ENCODE measurements at regions not wholly inside any gene's neighbourhood (a gene's known extent, or its start where the extent isn't known, plus 50 kb on each side); places are given as distances from the start of the nearest gene placed in this dataset.

DNA sequence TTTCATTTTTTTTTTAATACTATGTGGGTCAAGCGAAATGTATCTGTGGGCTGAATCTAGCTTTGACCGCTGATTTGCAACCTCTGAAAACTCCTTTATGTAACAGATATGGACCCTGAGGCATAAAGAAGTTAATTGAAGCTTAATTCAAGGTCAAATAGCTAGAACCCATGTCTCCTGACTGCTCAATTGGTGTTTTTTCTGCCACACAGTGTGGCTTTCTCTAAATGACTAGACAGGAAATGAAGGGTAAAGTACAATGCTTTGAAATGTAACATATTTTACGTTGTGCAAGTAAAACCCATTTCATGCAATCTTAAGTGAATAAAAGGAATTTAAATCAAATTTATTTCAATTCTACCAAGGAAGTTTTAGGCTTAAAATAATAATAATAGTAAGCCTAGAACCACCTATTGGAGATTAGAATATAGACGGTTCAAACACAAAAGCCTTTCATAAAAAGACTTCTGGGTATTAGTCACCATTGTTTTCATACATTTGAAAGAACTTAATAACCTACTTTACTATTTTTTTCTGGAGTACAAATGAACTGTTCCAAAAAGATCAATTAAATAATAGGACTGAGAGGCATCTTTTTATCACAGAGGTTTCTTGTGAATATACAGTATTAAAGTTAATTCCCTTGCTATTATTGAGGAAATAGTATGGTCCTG lies 279.8 kb downstream of the EPHA7 start:
- Histone ChIP-seq H3K4me2 (ENCODE audit: low read length) (no peak overlapping the region), H2AFZ (ENCODE audit: low read depth, low read length) (no peak overlapping the region), H3K9ac (ENCODE audit: low read length) (no peak overlapping the region), H3K9me2 (ENCODE audit: insufficient read depth, low read length) (no peaks in the 10 kb centered on the region), H3K9me3 (ENCODE audit: low read length) (no peaks in the 10 kb centered on the region), H3K4me3 (ENCODE audit: low read length) (no peak overlapping the region), H3K27ac (ENCODE audit: low read length) (no peak overlapping the region), H3K79me2 (replicated peaks; ENCODE audit: insufficient read depth, low read length) (no peaks in the 10 kb centered on the region), H4K20me1 (ENCODE audit: insufficient read depth) (no peaks in the 10 kb centered on the region), H3K27me3 (ENCODE audit: insufficient read depth, low read depth, low read length) (no peaks in the 10 kb centered on the region), H3K36me3 (ENCODE audit: insufficient read depth, low read length) (no peaks in the 10 kb centered on the region), H3F3A (ENCODE audit: insufficient read depth, low read length, poor library complexity, severe bottlenecking) (no peaks in the 10 kb centered on the region)
- no peak for TF ChIP-seq RAD21 (conservative IDR thresholded peaks at IDR 0.05)
- no peak for TF ChIP-seq TAF1 (IDR thresholded peaks at IDR 0.05; ENCODE audit: low read depth)
- TF ChIP-seq, protein P1, sequence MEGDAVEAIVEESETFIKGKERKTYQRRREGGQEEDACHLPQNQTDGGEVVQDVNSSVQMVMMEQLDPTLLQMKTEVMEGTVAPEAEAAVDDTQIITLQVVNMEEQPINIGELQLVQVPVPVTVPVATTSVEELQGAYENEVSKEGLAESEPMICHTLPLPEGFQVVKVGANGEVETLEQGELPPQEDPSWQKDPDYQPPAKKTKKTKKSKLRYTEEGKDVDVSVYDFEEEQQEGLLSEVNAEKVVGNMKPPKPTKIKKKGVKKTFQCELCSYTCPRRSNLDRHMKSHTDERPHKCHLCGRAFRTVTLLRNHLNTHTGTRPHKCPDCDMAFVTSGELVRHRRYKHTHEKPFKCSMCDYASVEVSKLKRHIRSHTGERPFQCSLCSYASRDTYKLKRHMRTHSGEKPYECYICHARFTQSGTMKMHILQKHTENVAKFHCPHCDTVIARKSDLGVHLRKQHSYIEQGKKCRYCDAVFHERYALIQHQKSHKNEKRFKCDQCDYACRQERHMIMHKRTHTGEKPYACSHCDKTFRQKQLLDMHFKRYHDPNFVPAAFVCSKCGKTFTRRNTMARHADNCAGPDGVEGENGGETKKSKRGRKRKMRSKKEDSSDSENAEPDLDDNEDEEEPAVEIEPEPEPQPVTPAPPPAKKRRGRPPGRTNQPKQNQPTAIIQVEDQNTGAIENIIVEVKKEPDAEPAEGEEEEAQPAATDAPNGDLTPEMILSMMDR (IDR thresholded peaks at IDR 0.05; ENCODE audit: poor library complexity, severe bottlenecking), result no peak
- TF ChIP-seq MXI1 (conservative IDR thresholded peaks at IDR 0.05; ENCODE audit: poor library complexity, severe bottlenecking), result no peak
- no peak for TF ChIP-seq EP300 (conservative IDR thresholded peaks at IDR 0.05; ENCODE audit: poor library complexity, severe bottlenecking)
- TF ChIP-seq, protein P2, sequence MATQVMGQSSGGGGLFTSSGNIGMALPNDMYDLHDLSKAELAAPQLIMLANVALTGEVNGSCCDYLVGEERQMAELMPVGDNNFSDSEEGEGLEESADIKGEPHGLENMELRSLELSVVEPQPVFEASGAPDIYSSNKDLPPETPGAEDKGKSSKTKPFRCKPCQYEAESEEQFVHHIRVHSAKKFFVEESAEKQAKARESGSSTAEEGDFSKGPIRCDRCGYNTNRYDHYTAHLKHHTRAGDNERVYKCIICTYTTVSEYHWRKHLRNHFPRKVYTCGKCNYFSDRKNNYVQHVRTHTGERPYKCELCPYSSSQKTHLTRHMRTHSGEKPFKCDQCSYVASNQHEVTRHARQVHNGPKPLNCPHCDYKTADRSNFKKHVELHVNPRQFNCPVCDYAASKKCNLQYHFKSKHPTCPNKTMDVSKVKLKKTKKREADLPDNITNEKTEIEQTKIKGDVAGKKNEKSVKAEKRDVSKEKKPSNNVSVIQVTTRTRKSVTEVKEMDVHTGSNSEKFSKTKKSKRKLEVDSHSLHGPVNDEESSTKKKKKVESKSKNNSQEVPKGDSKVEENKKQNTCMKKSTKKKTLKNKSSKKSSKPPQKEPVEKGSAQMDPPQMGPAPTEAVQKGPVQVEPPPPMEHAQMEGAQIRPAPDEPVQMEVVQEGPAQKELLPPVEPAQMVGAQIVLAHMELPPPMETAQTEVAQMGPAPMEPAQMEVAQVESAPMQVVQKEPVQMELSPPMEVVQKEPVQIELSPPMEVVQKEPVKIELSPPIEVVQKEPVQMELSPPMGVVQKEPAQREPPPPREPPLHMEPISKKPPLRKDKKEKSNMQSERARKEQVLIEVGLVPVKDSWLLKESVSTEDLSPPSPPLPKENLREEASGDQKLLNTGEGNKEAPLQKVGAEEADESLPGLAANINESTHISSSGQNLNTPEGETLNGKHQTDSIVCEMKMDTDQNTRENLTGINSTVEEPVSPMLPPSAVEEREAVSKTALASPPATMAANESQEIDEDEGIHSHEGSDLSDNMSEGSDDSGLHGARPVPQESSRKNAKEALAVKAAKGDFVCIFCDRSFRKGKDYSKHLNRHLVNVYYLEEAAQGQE (IDR thresholded peaks at IDR 0.05; ENCODE audit: borderline replicate concordance), result no peak
- TF ChIP-seq SMC3 (conservative IDR thresholded peaks at IDR 0.05; ENCODE audit: poor library complexity), result no peak
- no peak for TF ChIP-seq EZH2 (IDR thresholded peaks at IDR 0.05; ENCODE audit: borderline replicate concordance, insufficient read depth, low read length, poor library complexity, severe bottlenecking)
- TF ChIP-seq POLR2AphosphoS5 (IDR thresholded peaks at IDR 0.05), result no peak

DNA sequence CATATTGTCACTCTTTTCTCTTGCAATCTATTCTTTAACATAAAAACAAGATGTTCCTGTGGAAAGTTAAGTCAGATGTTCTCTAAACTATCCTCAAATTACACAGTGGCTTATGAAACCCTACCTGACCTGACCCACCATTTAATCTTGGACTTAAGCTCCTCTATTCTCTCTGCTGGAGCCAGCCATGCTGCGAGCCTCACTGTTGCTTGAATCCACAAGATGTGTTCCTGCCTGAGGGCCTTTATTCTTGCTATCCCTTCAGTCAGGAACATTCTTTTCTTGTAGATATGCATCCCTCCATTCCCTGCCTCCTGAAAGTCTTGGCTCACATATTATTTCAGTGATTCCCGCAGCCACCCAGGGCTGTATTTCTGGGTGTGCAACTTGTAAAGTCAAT lies 283.2 kb downstream of the EPHA7 start:
- no peak overlapping the region for H2AFZ ChIP-seq (ENCODE audit: low read depth, low read length)
- no peaks in the 10 kb centered on the region for H3K27me3 ChIP-seq (ENCODE audit: insufficient read depth, low read depth, low read length)
- TF ChIP-seq EZH2 (IDR thresholded peaks at IDR 0.05; ENCODE audit: borderline replicate concordance, insufficient read depth, low read length, poor library complexity, severe bottlenecking) (no peak), RAD21 (conservative IDR thresholded peaks at IDR 0.05) (no peak), POLR2AphosphoS5 (IDR thresholded peaks at IDR 0.05) (no peak), MXI1 (conservative IDR thresholded peaks at IDR 0.05; ENCODE audit: poor library complexity, severe bottlenecking) (no peak), EP300 (conservative IDR thresholded peaks at IDR 0.05; ENCODE audit: poor library complexity, severe bottlenecking) (no peak)
- H3K36me3 ChIP-seq (ENCODE audit: insufficient read depth, low read length), result no peaks in the 10 kb centered on the region
- H3F3A ChIP-seq (ENCODE audit: insufficient read depth, low read length, poor library complexity, severe bottlenecking), result no peaks in the 10 kb centered on the region
- no peaks in the 10 kb centered on the region for H3K9me2 ChIP-seq (ENCODE audit: insufficient read depth, low read length)
- H3K27ac ChIP-seq (ENCODE audit: low read length), result no peak overlapping the region
- H3K4me2 ChIP-seq (ENCODE audit: low read length), result no peak overlapping the region
- no peaks in the 10 kb centered on the region for H3K79me2 ChIP-seq (replicated peaks; ENCODE audit: insufficient read depth, low read length)
- H3K4me3 ChIP-seq (ENCODE audit: low read length), result no peak overlapping the region
- no peaks in the 10 kb centered on the region for H4K20me1 ChIP-seq (ENCODE audit: insufficient read depth)
- no peak overlapping the region for H3K9ac ChIP-seq (ENCODE audit: low read length)
- H3K9me3 ChIP-seq (ENCODE audit: low read length), result no peaks in the 10 kb centered on the region
